Activated gamma-delta T cell (primary cell): ENCODE measurements at regions not wholly inside any gene's neighbourhood (a gene's known extent, or its start where the extent isn't known, plus 50 kb on each side); places are given as distances from the start of the nearest gene placed in this dataset.
"Not testable (repeated sequence)": the region's sequence is repeated elsewhere in the genome, so short reads cannot be mapped to it uniquely, and the experiment has no call there.

Source experiments
- DNase-seq: peaks from one replicate; lab custom pipeline; 2025; lab: John Stamatoyannopoulos, UW

DNA sequence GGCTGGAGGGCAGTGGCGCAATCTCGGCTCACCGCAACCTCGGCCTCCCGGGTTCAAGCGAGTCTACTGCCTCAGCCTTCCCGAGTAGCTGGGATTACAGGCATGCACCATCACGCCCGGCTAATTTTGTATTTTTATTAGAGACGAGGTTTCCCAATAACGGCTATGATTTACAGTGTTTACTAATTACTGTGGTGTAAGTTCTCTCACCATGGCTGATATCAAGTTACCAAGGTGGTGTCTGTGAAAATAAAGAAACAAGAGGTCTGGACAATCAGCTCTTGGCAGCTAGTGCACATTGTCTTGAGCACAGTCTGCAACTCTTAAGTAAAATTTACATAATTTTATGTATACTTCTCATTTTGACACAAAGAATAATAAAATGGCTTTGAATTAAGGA lies 385.5 kb upstream of the COX7C start:
- no peak for DNase-seq

DNA sequence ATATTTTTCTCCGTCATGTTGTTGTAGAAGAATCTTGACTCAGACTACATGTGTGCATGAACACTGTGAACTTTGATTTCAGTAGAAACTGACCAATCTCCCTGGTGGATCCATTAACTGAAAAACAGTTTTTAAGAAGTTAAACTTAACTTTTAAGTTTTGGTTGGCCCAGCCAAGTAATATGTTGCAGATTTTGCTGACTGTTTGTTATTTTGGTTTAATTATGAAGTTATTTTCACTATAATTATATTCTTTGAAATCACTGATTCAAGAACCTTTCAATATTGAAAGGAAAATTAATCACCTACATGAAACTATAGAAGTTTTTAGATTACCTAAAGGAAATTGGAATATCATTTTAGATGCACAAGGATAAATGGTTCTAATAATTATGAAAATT lies 373.6 kb upstream of the COX7C start:
- no peak for DNase-seq

DNA sequence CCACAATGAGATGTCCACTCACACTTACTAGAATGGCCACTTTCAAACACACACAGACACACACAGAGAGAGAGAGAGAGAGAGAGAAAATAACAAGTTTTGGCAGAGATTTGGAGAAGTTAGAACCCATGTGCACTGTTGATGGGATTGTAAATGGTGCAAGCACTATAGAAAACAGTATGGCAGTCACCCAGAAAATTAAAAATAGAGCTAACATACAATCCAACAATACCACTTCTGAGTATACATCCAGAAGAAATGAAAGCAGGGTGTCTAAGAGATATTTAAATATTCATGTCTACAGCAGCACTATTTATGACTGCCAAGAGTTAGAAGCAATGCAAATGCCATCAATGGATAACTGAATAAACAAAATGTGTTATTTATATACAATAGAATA lies 359.9 kb upstream of the COX7C start:
- no peak for DNase-seq

DNA sequence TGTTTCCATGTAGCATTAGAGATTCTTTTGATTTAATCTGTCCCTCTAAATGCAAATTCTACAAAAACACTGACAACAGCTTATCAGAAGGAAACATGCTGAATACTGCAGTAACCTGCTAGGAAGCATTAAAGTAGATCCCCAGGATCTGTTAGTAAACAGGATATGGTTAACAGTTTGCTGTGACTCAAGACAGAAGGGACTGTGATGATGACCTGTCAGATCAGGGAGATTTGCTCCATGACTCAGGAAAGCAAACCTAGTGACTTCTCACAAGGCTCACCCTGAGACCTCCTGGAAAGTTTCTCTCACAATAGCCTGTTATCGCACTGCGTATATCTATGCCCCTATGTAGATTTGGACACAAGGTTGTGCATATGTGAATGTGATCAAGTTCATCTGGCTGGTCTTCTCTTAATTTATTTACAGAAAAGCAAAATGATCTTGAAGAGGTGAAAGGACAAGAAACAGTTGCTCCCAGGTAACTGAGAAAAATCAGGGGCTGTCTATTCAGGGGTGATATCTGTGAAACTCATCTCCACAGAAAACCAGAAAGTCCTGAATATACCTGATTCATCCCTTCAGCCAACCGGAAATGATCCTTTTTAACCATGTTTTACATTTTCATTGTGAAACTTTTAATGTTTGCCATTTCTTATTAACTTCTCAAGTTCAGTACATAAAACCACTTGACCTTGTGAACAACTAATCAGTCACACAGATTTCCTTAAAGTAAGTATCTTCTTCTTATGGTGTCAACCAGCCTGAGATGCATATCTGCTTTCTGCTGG lies 333.1 kb upstream of the COX7C start:
- DNase-seq = not testable (repeated sequence)

DNA sequence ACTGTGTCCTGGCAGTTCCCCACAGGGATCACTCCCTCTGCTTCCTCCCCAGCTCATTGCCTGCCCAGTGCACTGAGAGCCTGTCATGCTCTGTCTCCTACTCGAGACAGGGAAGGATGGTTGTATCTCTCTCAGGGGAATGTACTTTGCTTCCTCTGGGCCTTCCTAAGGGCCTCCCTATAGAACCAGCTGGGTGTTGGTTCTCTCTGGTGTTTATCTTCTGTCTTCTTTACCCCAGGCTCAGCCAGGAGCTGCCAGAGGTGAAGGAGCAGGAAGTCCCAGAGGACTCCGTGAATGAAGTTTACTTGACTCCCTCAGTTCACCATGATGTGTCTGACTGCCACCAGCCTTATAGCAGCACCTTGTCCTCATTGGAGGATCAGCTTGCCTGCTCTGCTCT lies 330.3 kb upstream of the COX7C start:
- DNase-seq = not testable (repeated sequence)

DNA sequence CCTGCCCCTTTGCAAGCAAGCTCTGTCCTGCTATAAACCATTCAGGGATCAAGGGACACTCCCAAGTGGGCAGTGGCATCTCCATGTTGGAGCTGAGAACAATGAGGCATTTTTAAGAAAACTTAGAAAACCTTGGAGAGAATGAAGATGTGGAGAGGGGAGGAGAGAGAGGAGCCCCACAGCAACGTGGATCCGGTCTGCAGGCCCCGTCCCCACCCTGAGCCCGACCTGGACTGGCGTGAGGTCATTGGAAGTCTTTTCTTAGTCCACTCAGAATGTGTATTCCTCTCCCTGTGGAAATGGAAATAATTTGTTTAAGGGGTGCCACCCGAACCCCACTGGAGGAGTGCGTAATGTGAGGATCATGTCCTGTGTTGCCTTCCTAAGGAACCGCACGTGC lies 328.0 kb upstream of the COX7C start:
- not testable (repeated sequence) for DNase-seq

GRCh38 chr5:86292811-86293210 lies 324.9 kb upstream of the COX7C start:
- not testable (repeated sequence) for DNase-seq

- not testable (repeated sequence) for DNase-seq
Observed at GRCh38 chr5:86302643-86303042, 315.1 kb upstream of the COX7C start.

DNA sequence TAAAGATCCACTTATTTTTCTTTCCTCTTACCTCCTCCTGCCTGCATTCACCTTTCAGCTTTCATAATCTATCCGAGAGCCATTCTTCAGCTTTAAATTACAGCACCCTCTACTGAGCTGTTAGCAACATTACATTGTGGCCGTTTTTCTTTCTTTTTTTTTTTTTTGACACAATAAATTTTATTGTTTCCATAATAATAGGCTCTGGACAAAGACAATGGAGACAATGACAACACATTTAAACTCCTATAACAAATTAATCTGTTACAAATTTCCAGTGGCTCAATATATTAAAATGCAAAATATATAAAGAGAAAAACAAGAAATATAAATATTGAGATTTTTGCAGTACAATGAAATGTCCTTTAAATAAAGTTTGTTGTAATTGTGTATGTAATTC lies 312.7 kb upstream of the COX7C start:
- not testable (repeated sequence) for DNase-seq

- no peak for DNase-seq
Observed at GRCh38 chr5:86314951-86315350, 302.8 kb upstream of the COX7C start.

GRCh38 chr5:86320266-86320665 lies 297.5 kb upstream of the COX7C start:
- no peak for DNase-seq

GRCh38 chr5:86329318-86329717 lies 288.4 kb upstream of the COX7C start:
- DNase-seq = no peak

DNA sequence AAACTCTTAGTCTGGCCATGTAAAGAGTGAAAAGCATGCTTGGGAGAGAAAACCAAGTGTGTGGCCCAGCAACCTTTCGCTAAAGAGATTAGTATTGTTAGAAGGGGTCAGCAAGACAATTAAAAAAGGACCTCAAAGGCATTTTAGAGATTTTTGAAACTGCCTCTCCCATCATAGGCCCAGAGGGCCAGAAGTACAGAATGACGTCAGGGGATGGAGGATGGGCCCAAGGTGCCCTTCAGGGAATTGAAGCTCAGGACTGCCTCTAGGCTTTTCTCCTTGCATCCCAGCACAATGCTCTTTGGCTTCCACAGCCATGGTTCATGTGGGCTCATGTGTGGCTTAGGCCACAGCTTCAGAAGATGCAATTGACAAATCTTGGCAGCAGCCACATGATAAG lies 287.0 kb upstream of the COX7C start:
- no peak for DNase-seq

DNA sequence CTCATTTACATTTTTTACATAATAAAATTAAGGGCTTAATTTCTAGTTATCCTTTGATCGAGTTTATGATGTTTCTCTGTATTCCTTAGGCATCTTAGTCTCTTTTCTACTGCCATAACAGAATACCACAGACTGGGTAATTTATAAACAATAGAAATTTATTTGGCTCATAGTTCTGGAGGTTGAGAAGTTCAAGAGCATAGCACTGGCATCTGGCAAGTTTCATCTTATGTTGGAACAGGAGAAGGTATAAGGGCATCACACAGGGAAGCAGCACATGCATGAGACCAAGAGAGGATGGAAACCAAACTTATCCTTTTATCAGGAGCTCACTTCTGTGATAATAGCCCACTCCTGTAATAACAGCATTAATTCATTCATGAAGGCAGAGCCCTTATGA lies 284.9 kb upstream of the COX7C start:
- DNase-seq = no peak

GRCh38 chr5:86337667-86338460 lies 279.9 kb upstream of the COX7C start:
- no peak for DNase-seq

- no peak for DNase-seq
Observed at GRCh38 chr5:86354664-86355063, 263.1 kb upstream of the COX7C start.

DNA sequence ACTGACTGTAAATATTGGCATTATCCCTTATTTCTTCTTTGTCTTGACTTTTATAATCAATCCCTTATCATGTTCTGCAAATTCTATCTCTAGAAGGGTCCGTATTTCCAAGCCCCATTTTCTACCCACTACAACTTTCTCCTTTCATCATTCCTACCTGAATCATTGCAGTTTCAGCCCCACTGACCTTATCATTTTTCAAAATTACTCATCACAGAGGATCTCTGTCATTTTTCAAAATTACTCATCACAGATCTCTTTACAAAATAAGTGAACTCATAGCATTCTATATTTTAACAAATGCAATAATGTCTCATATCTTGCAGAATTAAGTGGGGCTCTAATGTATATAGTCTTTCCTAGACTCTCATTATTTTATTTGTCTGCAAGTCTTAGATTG lies 256.9 kb upstream of the COX7C start:
- DNase-seq = no peak

DNA sequence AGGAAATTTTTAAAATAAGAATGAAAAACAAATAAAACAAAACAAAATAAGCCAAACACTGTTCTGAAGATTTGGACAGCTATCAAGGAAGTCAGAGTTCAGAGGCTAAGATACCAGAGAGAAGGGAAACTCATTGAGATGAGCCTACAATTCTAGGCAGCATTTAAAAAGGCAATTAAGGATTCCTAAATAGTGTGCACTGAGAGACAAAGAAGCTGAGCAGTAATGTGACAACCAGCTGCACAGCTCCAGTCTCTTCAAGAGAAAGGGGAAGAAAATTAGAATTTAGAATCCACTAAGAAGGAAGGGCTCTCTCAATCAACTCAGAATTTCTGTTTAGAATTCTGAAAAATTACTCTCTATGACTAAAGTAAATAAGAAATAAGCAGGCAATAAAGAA lies 246.7 kb upstream of the COX7C start:
- no peak for DNase-seq

- no peak for DNase-seq
Observed at GRCh38 chr5:86374611-86375010, 243.1 kb upstream of the COX7C start.

DNA sequence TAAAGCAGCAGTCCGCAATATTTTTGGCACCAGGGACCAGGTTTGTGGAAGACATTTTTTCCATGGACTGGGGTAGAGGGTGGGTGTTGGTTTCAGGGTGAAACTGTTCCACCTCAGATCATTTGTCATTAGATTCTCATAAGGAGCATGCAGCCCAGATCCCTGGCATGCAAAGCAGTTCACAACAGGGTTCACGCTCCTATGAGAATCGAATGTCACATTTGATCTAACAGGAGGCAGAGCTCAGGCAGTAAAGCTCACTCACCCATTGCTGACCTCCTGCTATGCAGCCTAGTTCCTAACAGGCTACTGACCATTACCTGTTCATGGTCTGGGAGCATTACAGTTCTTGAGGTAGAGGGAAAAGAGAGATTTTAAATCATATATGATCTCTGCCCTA lies 241.5 kb upstream of the COX7C start:
- DNase-seq = no peak

GRCh38 chr5:86403190-86403589 lies 214.6 kb upstream of the COX7C start:
- no peak for DNase-seq

DNA sequence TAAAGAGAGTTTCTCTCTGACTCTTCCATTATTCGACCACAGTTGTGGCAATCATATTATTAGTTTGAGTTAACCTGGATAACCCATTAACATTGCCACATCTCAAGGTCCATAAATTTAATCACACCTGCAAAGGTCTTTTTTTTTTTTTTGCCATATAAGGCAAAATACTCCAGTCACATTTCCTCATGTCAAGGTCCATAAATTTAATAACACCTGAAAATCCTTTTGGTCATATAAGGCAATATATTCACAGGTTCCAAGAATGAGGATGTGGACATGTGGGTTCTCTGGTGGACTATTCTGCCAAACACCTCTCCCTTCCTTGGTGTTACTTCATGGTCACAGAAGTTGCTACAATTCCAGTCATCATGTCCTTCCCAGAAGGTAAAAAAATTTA lies 213.5 kb upstream of the COX7C start:
- no peak for DNase-seq

DNA sequence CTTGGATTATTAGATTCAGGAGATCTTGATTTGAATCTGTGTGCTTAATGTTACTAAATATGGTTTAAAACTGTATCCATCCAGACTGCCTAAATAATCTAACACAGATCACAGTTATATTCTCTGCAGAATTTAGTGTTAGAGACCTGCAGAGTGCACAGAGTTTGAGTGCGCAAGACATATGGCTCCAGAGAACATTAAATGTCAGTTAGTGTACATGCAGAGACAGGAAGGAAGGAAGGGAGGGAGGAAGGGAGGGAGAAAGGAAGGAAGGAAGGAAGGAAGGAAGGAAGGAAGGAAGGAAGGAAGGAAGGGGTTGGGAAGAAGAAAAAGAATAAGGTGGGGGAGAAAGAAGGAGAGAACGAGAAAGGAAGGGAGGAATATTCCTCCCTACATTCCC lies 210.0 kb upstream of the COX7C start:
- no peak for DNase-seq
